Smooth muscle cell of the brain vasculature (primary cell): ENCODE measurements at regions not wholly inside any gene's neighbourhood (a gene's known extent, or its start where the extent isn't known, plus 50 kb on each side); places are given as distances from the start of the nearest gene placed in this dataset.

Experiments
- DNase-seq: peaks from one replicate; pipeline ENCODE4 v3.0.0-alpha.2; 2012; ENCODE audit warnings: low read depth, low spot score

- no peak for DNase-seq
Observed at GRCh38 chr18:78914249-78914935, 65.2 kb upstream of the SALL3 start.

GRCh38 chr18:78915446-78916008, 64.1 kb upstream of the SALL3 start:
- no peak for DNase-seq

- DNase-seq, result no peak
Observed at GRCh38 chr18:78918707-78919106, 60.9 kb upstream of the SALL3 start.

- no peak for DNase-seq
Observed at GRCh38 chr18:78919956-78920355, 59.7 kb upstream of the SALL3 start.

- DNase-seq, result no peak
Observed at GRCh38 chr18:78920456-78921138, 59.0 kb upstream of the SALL3 start.

- DNase-seq, result no peak
Observed at GRCh38 chr18:78922856-78923255, 56.8 kb upstream of the SALL3 start.

GRCh38 chr18:78924301-78924700, 55.3 kb upstream of the SALL3 start:
- DNase-seq, result no peak

GRCh38 chr18:78924786-78925540, 54.7 kb upstream of the SALL3 start:
- no peak for DNase-seq

GRCh38 chr18:78925557-78926242, 53.9 kb upstream of the SALL3 start:
- no peak for DNase-seq

GRCh38 chr18:78926243-78926615, 53.4 kb upstream of the SALL3 start:
- DNase-seq, result no peak

- no peak for DNase-seq
Observed at GRCh38 chr18:78927156-78927555, 52.5 kb upstream of the SALL3 start.

GRCh38 chr18:78927616-78928015, 52.0 kb upstream of the SALL3 start:
- DNase-seq, result no peak

GRCh38 chr18:78928076-78928475, 51.5 kb upstream of the SALL3 start:
- no peak for DNase-seq

GRCh38 chr18:78929516-78929915, 50.1 kb upstream of the SALL3 start:
- DNase-seq, result no peak
